Gastroesophageal sphincter (tissue), 4 donors: ENCODE measurements at regions not wholly inside any gene's neighbourhood (a gene's known extent, or its start where the extent isn't known, plus 50 kb on each side); places are given as distances from the start of the nearest gene placed in this dataset.

ENCODE experiments used
- ATAC-seq: fragments of 150-250 bp; one replicate; pipeline ENCODE4 v1.9.1; 2016; ENCODE audit warnings: mild to moderate bottlenecking, moderate library complexity
- H3K27ac ChIP-seq, 4 donors: fragments of 200-600 bp; sonication (generic) in 3 of 4; 1 replicate in 3 of 4; 2 replicates in 1 of 4; pipeline ENCODE4 v1.5.1; 2016 to 2019
- H3K27me3 ChIP-seq: fragments of 200-600 bp; sonication (generic); one replicate; pipeline ENCODE4 v1.5.1; 2019
- H3K36me3 ChIP-seq, 2 donors: fragments of 200-600 bp; sonication (generic); one replicate each; pipeline ENCODE4 v1.5.1; 2019; ENCODE audit warnings: control low read depth in 1 of 2
- H3K4me1 ChIP-seq, 3 donors: fragments of 200-600 bp; sonication (generic); 1 replicate in 2 of 3; 2 replicates in 1 of 3; pipeline ENCODE4 v1.5.1; 2016 to 2019; ENCODE audit warnings: control low read depth in 2 of 3
- H3K4me3 ChIP-seq, 2 donors: fragments of 200-600 bp; sonication (generic); one replicate each; pipeline ENCODE4 v1.5.1; 2019; ENCODE audit warnings: mild to moderate bottlenecking in 1 of 2, moderate library complexity in 1 of 2
- H3K9me3 ChIP-seq, 3 donors: fragments of 200-600 bp; sonication (generic); one replicate each; pipeline ENCODE4 v1.5.1; 2017 to 2019; ENCODE audit warnings: control low read depth in 2 of 3
- EP300 ChIP-seq: sonication (generic); formaldehyde crosslinking; IDR thresholded peaks from one replicate; pipeline ENCODE4 v1.6.1; 2017; ENCODE audit warnings: antibody characterized with exemption, mild to moderate bottlenecking
- POLR2A ChIP-seq, 2 donors: fragments of 450-650 bp; IDR thresholded peaks; one replicate each; pipeline ENCODE4 v1.6.1; 2017; ENCODE audit warnings: antibody characterized with exemption in 2 of 2, mild to moderate bottlenecking in 2 of 2, moderate library complexity in 1 of 2
- POLR2AphosphoS5 ChIP-seq: sonication (generic); formaldehyde crosslinking; IDR thresholded peaks from one replicate; pipeline ENCODE4 v1.6.1; 2017; ENCODE audit warnings: antibody characterized with exemption
- WGBS, 2 donors: methylation state at CpG; one replicate each; pipeline ENCODE4 v1.1.5; 2018; ENCODE audit warnings: low coverage in 1 of 2; 5-methylcytosine and 5-hydroxymethylcytosine counted together
- TF ChIP-seq, protein P1 (sequence below), 4 experiments: fragments of 200-600 bp in 2 of 4; fragments of 450-650 bp in 2 of 4; sonication (generic) in 1 of 4; IDR thresholded peaks; one replicate each; pipeline ENCODE4 v1.5.1; 2017 to 2019; ENCODE audit warnings: antibody characterized with exemption in 4 of 4, mild to moderate bottlenecking in 2 of 4, moderate library complexity in 2 of 4

GRCh38 chr14:103258211-103258610 is 75.8 kb upstream of the EIF5 start:
- Histone ChIP-seq H3K27me3 (peaks cover 23% of the 10 kb centered on the region), H3K9me3 (no peaks in the 10 kb centered on the region), H3K27ac (no peak overlapping the region), H3K4me3 (no peak overlapping the region), H3K36me3 (no peaks in the 10 kb centered on the region), H3K4me1 (peaks cover 0 to 12% (median 0%) of the 10 kb centered on the region in 3 donors)
- 58 to 95% methylated on average over 3 of the region's 12 CpGs for WGBS, 2 donors
- TF ChIP-seq, protein P1, sequence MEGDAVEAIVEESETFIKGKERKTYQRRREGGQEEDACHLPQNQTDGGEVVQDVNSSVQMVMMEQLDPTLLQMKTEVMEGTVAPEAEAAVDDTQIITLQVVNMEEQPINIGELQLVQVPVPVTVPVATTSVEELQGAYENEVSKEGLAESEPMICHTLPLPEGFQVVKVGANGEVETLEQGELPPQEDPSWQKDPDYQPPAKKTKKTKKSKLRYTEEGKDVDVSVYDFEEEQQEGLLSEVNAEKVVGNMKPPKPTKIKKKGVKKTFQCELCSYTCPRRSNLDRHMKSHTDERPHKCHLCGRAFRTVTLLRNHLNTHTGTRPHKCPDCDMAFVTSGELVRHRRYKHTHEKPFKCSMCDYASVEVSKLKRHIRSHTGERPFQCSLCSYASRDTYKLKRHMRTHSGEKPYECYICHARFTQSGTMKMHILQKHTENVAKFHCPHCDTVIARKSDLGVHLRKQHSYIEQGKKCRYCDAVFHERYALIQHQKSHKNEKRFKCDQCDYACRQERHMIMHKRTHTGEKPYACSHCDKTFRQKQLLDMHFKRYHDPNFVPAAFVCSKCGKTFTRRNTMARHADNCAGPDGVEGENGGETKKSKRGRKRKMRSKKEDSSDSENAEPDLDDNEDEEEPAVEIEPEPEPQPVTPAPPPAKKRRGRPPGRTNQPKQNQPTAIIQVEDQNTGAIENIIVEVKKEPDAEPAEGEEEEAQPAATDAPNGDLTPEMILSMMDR (IDR thresholded peaks at IDR 0.05): no peak
- TF ChIP-seq EP300: no peak
- no peak for TF ChIP-seq POLR2AphosphoS5
- no peak for TF ChIP-seq POLR2A (IDR thresholded peaks at IDR 0.05)
- ATAC-seq: no peak

DNA sequence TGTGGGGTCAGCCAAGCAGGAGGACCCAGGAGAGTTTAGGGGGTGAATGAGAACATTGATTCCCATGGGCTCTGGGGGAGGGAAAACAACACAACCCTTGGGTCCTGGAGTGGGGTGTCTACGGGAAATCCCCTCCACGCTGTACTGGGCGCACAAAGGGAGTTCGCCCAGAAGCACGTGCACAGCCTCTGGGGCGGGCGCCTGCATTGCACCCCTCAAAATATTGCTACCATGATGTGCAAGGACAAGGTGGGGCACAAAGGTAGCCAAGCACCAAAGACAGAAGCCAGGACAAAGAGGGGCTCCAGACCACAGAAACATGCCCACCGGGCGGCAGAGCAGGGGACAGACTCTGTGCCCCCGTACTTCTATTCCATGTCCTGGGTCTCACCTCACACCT is 74.9 kb upstream of the EIF5 start:
- ATAC-seq: no peak
- TF ChIP-seq EP300: no peak
- TF ChIP-seq POLR2A (IDR thresholded peaks at IDR 0.05): no peak
- TF ChIP-seq POLR2AphosphoS5: no peak
- TF ChIP-seq, protein P1 (IDR thresholded peaks at IDR 0.05): no peak
- H3K36me3 ChIP-seq: no peaks in the 10 kb centered on the region
- peaks cover 13% of the 10 kb centered on the region for H3K27me3 ChIP-seq
- no peak overlapping the region for H3K27ac ChIP-seq
- peaks cover 0 to 12% (median 0%) of the 10 kb centered on the region in 3 donors for H3K4me1 ChIP-seq
- no peak overlapping the region for H3K4me3 ChIP-seq
- 87 to 98% methylated on average over 5 to 8 of the region's 10 CpGs for WGBS, 2 donors
- no peaks in the 10 kb centered on the region for H3K9me3 ChIP-seq

GRCh38 chr14:103259801-103260628 is 74.0 kb upstream of the EIF5 start:
- TF ChIP-seq EP300 (no peak), POLR2A (IDR thresholded peaks at IDR 0.05) (no peak), POLR2AphosphoS5 (no peak)
- TF ChIP-seq, protein P1 (IDR thresholded peaks at IDR 0.05): no peak
- H3K9me3 ChIP-seq: no peaks in the 10 kb centered on the region
- 40 to 44% methylated on average over 1 to 16 of the region's 19 CpGs for WGBS, 2 donors
- H3K27ac ChIP-seq: peak overlapping the region; percentile 43 to 78 (median 64)
- no peaks in the 10 kb centered on the region for H3K36me3 ChIP-seq
- peak overlapping the region; percentile 49 to 71 for H3K4me3 ChIP-seq
- peak; percentile 31 for ATAC-seq
- H3K27me3 ChIP-seq: peaks cover 9% of the 10 kb centered on the region
- H3K4me1 ChIP-seq: peaks cover 0 to 12% (median 0%) of the 10 kb centered on the region in 3 donors

- H3K4me3 ChIP-seq: peak overlapping the region; percentile 49 to 71
- ATAC-seq: peak; percentile 67
- WGBS, 2 donors: 2 to 6% methylated on average over 2 to 9 of the region's 9 CpGs
- peak overlapping the region; percentile 43 to 78 (median 64) for H3K27ac ChIP-seq
- H3K4me1 ChIP-seq: peaks cover 0 to 12% (median 0%) of the 10 kb centered on the region in 3 donors
- no peaks in the 10 kb centered on the region for H3K36me3 ChIP-seq
- no peaks in the 10 kb centered on the region for H3K9me3 ChIP-seq
- peaks cover 6% of the 10 kb centered on the region for H3K27me3 ChIP-seq
- no peak for TF ChIP-seq EP300
- no peak for TF ChIP-seq POLR2A (IDR thresholded peaks at IDR 0.05)
- TF ChIP-seq, protein P1 (IDR thresholded peaks at IDR 0.05): no peak
- no peak for TF ChIP-seq POLR2AphosphoS5
Measured at GRCh38 chr14:103260629-103261124, 73.4 kb upstream of the EIF5 start.
